ENCODE measurements at regions not wholly inside any gene's neighbourhood (a gene's known extent, or its start where the extent isn't known, plus 50 kb on each side); places are given as distances from the start of the nearest gene placed in this dataset.

DNA sequence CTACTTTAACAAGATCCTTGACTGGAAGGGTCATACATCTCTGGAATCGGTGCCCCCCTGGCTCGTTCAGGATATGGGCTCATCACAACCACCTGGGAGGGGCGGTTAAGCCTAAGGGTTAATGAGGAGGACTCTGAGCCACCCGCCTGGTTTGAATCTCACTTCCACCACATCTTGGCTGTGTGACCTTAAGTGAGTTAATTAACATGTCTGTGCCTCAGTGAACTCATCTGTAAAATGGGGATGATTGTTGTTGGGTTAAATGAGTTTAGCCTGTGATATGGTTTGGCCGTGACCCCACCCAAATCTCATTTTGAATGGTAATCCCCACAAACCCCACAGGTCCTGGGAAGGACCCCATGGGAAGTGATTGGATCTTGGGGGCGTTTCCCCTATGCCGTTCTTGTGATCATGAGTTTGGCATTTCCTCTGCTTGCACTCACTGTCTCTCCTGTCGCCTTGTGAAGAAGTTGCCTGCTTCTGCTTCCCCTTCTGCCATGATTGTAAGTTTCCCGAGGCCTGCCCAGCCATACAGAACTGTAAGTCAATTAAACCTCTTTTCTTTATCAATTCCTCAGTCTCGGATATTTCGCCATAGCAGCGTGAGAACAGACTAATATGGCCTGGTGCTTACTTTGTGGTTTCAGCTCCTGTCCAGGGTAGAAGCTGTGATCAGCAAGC, 214.0 kb upstream of the CIBAR2 start:
- no peak for DNase-seq (ENCODE audit: low read depth in 2 of 2)

- no peak for DNase-seq (ENCODE audit: low read depth in 2 of 2)
Measured at GRCh38 chr16:85326794-85327181, 214.5 kb upstream of the CIBAR2 start.

DNA sequence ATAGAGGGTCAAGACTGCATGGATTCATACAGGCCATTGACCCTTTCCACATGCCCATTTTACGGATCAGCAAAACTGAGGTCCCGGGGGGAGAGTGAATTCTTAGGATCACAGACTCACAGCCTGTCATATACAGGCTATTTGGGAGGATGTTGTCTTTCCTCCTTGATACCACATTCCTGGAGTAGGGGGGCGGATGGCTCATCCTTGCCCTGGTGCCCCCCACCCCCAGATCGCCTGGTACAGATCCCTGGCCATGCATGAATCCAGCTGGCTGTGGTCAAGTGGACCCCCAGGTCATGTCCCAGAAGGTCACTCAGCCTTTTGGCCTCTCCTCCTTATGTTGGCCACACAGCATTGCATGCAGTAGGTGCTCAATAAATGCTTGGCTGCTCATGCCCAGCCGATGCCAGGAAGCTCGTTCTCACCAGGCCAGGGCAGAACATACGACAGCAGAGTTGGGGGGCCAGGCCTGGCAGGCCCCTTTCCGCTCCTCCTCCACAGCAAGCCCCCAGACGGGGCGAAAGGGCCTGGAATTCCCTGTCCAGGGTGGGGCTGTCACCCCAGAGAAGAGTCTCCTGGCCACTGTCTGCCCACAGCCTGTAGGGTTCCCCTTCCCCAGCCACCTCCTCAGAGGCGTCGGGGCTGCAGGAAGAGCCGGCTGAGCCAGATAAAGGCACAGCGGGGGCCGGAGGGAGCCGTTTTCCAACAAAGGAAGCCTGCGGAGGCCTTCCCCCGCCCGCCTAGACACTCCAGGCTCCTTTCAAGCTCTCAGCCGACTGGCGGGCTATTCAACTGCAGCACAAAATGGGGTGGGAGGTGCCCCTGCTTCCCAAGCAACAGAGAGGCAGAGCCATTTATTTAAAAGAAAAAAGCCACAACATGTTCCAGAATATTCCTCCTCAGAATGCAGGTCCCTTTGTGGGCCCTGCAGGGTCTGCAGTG, 215.7 kb upstream of the CIBAR2 start:
- DNase-seq (ENCODE audit: low read depth in 2 of 2) = no peak

DNA sequence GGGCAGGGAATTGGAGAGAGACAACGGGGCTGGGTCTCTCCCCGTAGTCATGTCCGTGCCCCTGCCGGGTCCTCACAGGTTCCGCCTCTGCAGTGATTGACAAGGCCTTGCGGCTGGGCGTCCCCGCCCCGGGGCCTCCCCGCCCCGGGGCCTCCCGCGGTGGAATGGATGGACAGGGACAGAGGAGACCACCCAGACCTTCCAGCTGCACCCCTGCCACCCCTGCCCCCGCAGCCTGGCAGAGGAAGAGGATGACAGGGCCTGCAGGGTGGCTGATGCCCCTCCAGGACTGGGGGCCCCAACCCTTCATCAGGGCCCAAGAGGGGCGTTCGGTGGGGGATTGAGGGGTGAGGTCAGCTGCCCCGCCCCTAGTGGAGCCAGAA, 216.4 kb upstream of the CIBAR2 start:
- no peak for DNase-seq (ENCODE audit: low read depth in 2 of 2)

GRCh38 chr16:85329059-85329812, 217.0 kb upstream of the CIBAR2 start:
- no peak for DNase-seq (ENCODE audit: low read depth in 2 of 2)

- no peak for DNase-seq (ENCODE audit: low read depth in 2 of 2)
Measured at GRCh38 chr16:85330006-85330693, 217.9 kb upstream of the CIBAR2 start.

GRCh38 chr16:85330694-85331188, 218.5 kb upstream of the CIBAR2 start:
- no peak for DNase-seq (ENCODE audit: low read depth in 2 of 2)

DNA sequence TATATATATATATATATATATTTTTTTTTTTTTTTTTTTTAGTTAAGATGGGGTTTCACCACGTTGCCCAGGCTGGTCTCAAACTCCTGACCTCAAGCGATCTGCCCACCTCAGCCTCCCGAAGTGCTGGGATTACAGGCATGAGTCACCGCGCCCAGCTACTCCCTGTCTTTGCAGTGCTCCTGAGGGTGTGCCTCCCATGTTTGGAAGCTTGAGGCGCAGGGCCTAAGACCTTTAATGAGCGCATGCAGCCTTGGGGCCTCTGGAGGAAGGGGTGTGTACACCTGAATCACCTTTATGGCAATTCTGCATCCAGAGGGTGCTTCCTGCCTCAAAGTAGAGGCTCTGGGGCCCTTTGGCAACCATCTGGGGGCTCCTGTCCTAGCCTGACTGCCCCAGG, 219.4 kb upstream of the CIBAR2 start:
- no peak for DNase-seq (ENCODE audit: low read depth in 2 of 2)

DNA sequence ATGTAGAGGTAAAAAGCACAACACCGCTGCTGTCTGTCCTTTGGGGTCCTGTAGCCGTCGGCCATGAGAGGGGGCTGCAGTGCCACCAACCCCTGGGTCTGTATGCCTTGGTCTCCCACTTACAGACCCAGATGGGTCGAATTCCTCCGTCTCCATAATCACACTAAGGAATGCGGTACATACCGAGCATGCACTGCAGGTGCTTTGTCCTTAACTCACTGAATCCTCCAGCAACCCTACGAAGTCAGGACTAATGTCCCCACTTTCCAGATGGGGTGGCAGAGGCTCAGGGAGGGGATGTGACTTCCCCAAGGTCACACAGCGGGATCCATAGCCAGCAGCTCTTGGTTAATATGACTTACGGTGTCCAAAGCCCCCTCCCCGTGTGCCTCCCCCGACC, 219.9 kb upstream of the CIBAR2 start:
- DNase-seq (ENCODE audit: low read depth in 2 of 2) = no peak

GRCh38 chr16:85333337-85333736, 221.1 kb upstream of the CIBAR2 start:
- no peak for DNase-seq (ENCODE audit: low read depth in 2 of 2)

- DNase-seq (ENCODE audit: low read depth in 2 of 2) = no peak
Measured at GRCh38 chr16:85333744-85334640, 221.7 kb upstream of the CIBAR2 start.

DNA sequence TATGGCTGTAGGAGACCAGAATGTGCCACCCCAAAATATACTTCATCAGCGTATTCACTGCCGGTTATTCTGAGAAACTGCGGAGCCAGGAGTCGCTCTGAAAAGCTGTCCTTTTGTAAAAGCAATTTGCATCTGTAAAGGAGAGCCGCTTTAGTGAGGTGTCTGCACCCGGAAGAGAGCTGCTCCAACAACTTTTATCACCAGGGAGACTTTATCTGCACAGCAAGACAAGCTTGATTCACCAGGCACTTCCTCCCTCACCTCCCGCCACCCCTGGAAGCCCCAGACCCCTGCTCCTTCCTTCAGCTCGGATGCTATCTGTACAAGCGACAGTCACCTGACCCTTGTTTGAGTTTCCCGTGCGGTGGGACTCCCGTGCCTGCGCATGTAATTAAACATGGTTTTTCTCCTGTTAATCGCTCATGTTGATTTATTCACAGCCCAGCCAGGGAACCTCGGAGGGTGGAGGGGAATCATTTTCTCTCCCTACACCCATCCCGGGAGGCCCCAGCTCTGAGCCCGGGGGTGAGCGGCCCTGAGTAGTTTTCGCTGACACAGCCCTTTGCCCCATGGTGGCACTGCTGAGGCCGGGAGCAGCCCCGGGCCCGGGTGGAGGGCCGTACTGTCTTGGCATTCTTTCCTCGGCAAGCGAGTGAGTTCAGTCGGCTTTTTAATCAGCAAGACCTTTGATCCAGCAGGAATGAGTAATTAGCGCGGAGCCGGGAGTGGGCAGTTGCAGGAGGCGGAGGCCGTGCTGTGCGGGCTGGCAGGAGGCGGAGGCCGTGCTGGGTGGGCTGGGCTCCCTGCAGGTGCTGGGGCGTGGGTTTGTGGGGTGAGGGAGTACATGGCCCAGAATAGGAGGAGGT, 222.7 kb upstream of the CIBAR2 start:
- peak; percentile 6 to 21 for DNase-seq (ENCODE audit: low read depth in 2 of 2)

- no peak for DNase-seq (ENCODE audit: low read depth in 2 of 2)
Measured at GRCh38 chr16:85335584-85336491, 223.6 kb upstream of the CIBAR2 start.

DNA sequence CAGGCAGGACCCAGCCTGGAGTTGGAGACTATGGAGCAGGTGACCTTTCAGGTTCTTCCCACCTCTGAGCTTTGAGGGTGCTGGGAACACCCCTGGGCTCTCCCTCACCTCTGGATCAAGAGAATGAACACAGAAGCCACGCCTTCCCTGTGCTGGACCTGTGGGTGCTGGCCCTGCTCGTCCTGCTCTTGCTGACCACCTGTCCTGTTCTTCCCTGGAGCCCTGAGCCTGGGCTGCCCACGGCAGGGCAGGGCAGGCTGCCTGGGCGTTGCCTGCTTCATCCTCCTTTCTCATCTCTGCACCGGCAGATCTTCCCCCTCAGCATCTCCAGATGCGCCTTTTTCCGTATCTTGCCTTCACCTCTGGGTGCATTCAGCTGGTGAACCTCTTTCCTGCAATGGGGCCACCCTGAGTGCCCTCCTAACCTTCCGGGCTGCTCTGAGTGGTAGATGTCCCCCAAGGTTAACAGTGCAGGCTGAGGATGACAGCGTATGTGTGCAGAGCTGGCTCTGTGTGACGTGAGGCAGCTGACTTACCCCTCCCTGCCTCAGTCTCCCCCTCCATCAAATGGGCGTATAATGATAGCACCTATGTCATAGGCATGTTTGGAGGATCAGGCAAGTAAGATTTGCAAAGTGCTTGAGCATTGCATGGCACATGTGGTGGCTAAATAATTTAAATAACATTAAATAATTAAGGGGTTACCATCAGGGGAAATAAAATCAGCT, 225.8 kb upstream of the CIBAR2 start:
- no peak for DNase-seq (ENCODE audit: low read depth in 2 of 2)

DNA sequence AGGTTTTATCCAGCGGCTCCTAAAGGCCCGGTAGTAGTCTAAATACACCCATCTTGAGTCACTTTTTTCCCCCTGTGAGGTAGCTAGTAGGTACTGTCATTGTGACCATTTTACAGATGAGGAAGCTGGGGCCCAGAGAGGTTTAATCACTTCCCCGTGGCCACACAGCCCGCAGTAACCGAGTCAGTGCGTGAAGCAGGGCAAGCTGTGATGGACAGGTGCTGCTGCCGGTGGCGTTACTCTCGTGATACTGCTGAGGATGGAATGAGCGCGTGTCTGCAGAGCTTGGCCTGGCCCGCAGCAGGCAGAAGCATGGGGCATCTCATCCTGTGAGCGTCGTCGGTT, 226.3 kb upstream of the CIBAR2 start:
- DNase-seq (ENCODE audit: low read depth in 2 of 2) = no peak

- DNase-seq (ENCODE audit: low read depth in 2 of 2) = no peak
Measured at GRCh38 chr16:85338989-85339685, 226.9 kb upstream of the CIBAR2 start.

GRCh38 chr16:85341972-85342695, 229.9 kb upstream of the CIBAR2 start:
- DNase-seq (ENCODE audit: low read depth in 2 of 2) = no peak

Measured in stimulated activated CD4-positive, alpha-beta T cell treated with anti-CD3 and anti-CD28 coated beads, Interleukin-1b, Interleukin-23, amount 100 ng/mL, for 4 hours (primary cell).